ENCODE measurements at regions not wholly inside any gene's neighbourhood (a gene's known extent, or its start where the extent isn't known, plus 50 kb on each side); places are given as distances from the start of the nearest gene placed in this dataset.
"Not testable (repeated sequence)": the region's sequence is repeated elsewhere in the genome, so short reads cannot be mapped to it uniquely, and the experiment has no call there.

DNA sequence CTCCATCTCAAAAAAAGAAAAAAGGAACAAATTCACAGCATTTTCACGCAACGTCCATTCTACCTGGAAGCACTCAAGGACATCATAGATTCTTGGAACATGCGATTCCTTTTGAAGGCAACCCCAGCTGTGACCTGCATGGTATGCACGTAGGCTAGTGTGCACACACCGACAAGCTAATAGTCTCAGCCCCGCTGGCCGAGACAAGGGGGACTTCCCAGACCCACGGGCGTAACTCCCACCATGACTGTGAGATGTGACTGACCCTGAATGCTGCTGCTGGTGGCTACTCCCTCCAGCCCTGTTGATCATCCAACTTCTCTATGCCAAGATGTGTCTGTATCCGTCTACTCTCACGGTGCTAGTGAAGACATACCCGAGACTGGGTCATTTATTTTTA is 78.3 kb downstream of the CRLF2 start:
- Mint-ChIP-seq H3K4me1 (ENCODE audit: unreplicated experiment) (no peaks in the 10 kb centered on the region), H3K27ac (no peak overlapping the region), H3K27me3 (peaks cover 7% of the 10 kb centered on the region), H3K36me3 (no peaks in the 10 kb centered on the region), H3K9me3 (no peaks in the 10 kb centered on the region), H3K4me3 (no peak overlapping the region)
- TF ChIP-seq CTCF (conservative IDR thresholded peaks at IDR 0.05): no peak
- DNase-seq (ENCODE audit: extremely low spot score, unreplicated experiment): no peak

- Mint-ChIP-seq H3K36me3 (no peaks in the 10 kb centered on the region), H3K27me3 (peaks cover 36% of the 10 kb centered on the region), H3K9me3 (no peaks in the 10 kb centered on the region), H3K4me3 (no peak overlapping the region), H3K27ac (no peak overlapping the region), H3K4me1 (ENCODE audit: unreplicated experiment) (peaks cover 7% of the 10 kb centered on the region)
- DNase-seq (ENCODE audit: extremely low spot score, unreplicated experiment): no peak
- no peak for TF ChIP-seq CTCF (conservative IDR thresholded peaks at IDR 0.05)
These were observed 85.7 kb downstream of the CRLF2 start for GRCh38 chrX:1126738-1127137.

- Mint-ChIP-seq H3K4me1 (ENCODE audit: unreplicated experiment) (peaks cover 7% of the 10 kb centered on the region), H3K27ac (no peak overlapping the region), H3K36me3 (no peaks in the 10 kb centered on the region), H3K9me3 (no peaks in the 10 kb centered on the region), H3K27me3 (peaks cover 43% of the 10 kb centered on the region), H3K4me3 (no peak overlapping the region)
- TF ChIP-seq CTCF (conservative IDR thresholded peaks at IDR 0.05): no peak
- no peak for DNase-seq (ENCODE audit: extremely low spot score, unreplicated experiment)
These were observed 87.9 kb downstream of the CRLF2 start for GRCh38 chrX:1124531-1124930.

DNA sequence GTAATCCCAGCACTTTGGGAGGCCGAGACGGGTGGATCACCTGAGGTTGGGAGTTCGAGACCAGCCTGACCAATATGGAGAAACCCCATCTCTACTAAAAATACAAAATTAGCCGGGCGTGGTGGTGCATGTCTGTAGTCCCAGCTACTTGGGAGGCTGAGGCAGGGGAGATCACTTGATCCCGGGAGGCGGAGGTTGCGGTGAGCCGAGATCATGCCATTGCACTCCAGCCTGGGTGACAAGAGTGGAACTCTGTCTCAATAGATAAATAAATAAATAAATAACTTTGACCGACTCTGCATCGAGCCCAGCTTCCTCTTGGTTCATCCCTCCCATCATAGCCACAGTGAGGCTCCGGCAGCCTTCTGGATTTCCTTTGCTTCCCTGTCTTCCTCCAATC is 89.6 kb downstream of the CRLF2 start:
- peaks cover 47% of the 10 kb centered on the region for H3K27me3 Mint-ChIP-seq
- not testable (repeated sequence) for H3K9me3 Mint-ChIP-seq; DNase-seq (ENCODE audit: extremely low spot score, unreplicated experiment); H3K27ac Mint-ChIP-seq; H3K4me1 Mint-ChIP-seq (ENCODE audit: unreplicated experiment); H3K4me3 Mint-ChIP-seq; H3K36me3 Mint-ChIP-seq

DNA sequence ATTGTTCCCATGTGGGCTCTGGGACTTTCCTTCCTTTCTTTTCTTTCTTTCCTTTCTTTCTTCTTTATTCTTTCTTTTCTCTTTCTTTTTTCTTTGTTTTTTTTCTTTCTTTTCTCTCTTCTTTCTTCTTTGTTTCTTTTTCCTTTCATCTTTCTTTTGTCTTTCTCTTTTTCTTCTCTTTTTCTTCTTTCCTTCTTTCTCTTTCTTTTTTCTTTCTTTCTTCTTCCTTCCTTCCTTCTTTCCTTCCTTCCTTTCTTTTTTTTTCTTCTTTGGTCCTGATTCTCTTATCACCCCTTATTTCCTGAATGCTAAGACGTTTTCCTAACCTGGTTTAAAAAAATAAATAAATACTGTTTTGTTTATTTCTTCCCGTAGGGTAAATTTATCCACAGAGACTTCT is 93.2 kb downstream of the CRLF2 start:
- Mint-ChIP-seq H3K27me3 (peaks cover 41% of the 10 kb centered on the region), H3K9me3 (no peaks in the 10 kb centered on the region), H3K36me3 (no peaks in the 10 kb centered on the region), H3K4me3 (no peak overlapping the region), H3K4me1 (ENCODE audit: unreplicated experiment) (peaks cover 5% of the 10 kb centered on the region), H3K27ac (no peak overlapping the region)
- no peak for DNase-seq (ENCODE audit: extremely low spot score, unreplicated experiment)
- no peak for TF ChIP-seq CTCF (conservative IDR thresholded peaks at IDR 0.05)

DNA sequence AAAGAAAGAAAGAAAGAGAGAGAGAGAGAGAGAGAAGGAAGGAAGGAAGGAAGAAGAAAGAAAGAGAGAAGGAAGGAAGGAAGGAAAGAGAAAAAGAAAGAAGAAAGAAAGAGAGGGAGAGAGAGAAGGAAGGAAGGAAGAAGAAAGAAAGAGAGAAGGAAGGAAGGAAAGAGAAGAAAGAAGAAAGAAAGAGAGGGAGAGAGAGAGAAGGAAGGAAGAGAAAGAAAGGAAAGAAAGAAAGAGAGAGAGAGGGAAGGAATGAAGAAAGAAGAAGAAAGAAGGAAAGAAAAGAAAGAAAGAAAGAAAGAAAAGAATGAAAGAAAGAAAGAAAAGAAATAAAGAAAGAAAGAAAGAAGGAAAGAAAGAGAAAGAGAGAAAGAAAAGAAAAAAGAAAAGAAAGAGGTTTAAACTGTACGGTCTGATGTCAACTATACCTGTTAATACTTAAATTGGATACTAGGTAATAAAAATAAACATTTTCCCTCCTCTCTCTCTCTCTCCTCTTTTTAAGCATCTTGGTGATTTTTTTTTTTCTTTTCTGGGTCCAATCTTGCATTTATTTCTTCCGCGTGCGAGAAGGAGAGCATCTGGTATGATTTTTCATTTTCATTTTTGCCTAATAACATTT is 93.8 kb downstream of the CRLF2 start:
- Mint-ChIP-seq H3K27ac (no peak overlapping the region), H3K27me3 (peaks cover 39% of the 10 kb centered on the region), H3K4me3 (no peak overlapping the region), H3K4me1 (ENCODE audit: unreplicated experiment) (no peaks in the 10 kb centered on the region), H3K36me3 (no peaks in the 10 kb centered on the region), H3K9me3 (no peaks in the 10 kb centered on the region)
- no peak for TF ChIP-seq CTCF (conservative IDR thresholded peaks at IDR 0.05)
- DNase-seq (ENCODE audit: extremely low spot score, unreplicated experiment): no peak

GRCh38 chrX:1115411-1115810 is 97.0 kb downstream of the CRLF2 start:
- H3K4me1 Mint-ChIP-seq (ENCODE audit: unreplicated experiment); H3K9me3 Mint-ChIP-seq; H3K36me3 Mint-ChIP-seq; DNase-seq (ENCODE audit: extremely low spot score, unreplicated experiment); H3K4me3 Mint-ChIP-seq; H3K27ac Mint-ChIP-seq: not testable (repeated sequence)
- H3K27me3 Mint-ChIP-seq: peaks cover 58% of the 10 kb centered on the region

All from type B pancreatic cell (in vitro differentiated cells).